ENCODE measurements at regions not wholly inside any gene's neighbourhood (a gene's known extent, or its start where the extent isn't known, plus 50 kb on each side); places are given as distances from the start of the nearest gene placed in this dataset.
"Not testable (repeated sequence)": the region's sequence is repeated elsewhere in the genome, so short reads cannot be mapped to it uniquely, and the experiment has no call there.

- DNase-seq (ENCODE audit: extremely low read depth, low read depth) = no peak
- no peak overlapping the region for H3K4me3 ChIP-seq (replicated peaks; ENCODE audit: low read depth, low read length)
- no peak for TF ChIP-seq CTCF (IDR thresholded peaks at IDR 0.05; ENCODE audit: low read depth, low read length, missing control alignments)
These were observed 1601.0 kb upstream of the NUDT12 start for GRCh38 chr5:105163547-105163946.

- not testable (repeated sequence) for DNase-seq (ENCODE audit: extremely low read depth, low read depth); H3K4me3 ChIP-seq (replicated peaks; ENCODE audit: low read depth, low read length)
These were observed 1600.0 kb upstream of the NUDT12 start for GRCh38 chr5:105162557-105162956.

GRCh38 chr5:105158526-105158925 is 1595.9 kb upstream of the NUDT12 start:
- H3K4me3 ChIP-seq (replicated peaks; ENCODE audit: low read depth, low read length) = no peak overlapping the region
- DNase-seq (ENCODE audit: extremely low read depth, low read depth) = no peak
- no peak for TF ChIP-seq CTCF (IDR thresholded peaks at IDR 0.05; ENCODE audit: low read depth, low read length, missing control alignments)

- no peak for DNase-seq (ENCODE audit: extremely low read depth, low read depth)
These were observed 1587.7 kb upstream of the NUDT12 start for GRCh38 chr5:105150323-105150722.

GRCh38 chr5:105146867-105147266 is 1584.3 kb upstream of the NUDT12 start:
- no peak for TF ChIP-seq CTCF (IDR thresholded peaks at IDR 0.05; ENCODE audit: low read depth, low read length, missing control alignments)
- DNase-seq (ENCODE audit: extremely low read depth, low read depth) = no peak
- no peak overlapping the region for H3K4me3 ChIP-seq (replicated peaks; ENCODE audit: low read depth, low read length)

More at GRCh38 chr5:105150323-105150722, 1587.7 kb upstream of the NUDT12 start:
- H3K4me3 ChIP-seq (replicated peaks; ENCODE audit: low read depth, low read length) = no peak overlapping the region
- TF ChIP-seq CTCF (IDR thresholded peaks at IDR 0.05; ENCODE audit: low read depth, low read length, missing control alignments) = no peak

- DNase-seq (ENCODE audit: extremely low read depth, low read depth) = no peak
- no peak overlapping the region for H3K4me3 ChIP-seq (replicated peaks; ENCODE audit: low read depth, low read length)
- no peak for TF ChIP-seq CTCF (IDR thresholded peaks at IDR 0.05; ENCODE audit: low read depth, low read length, missing control alignments)
These were observed 1582.6 kb upstream of the NUDT12 start for GRCh38 chr5:105145152-105145551.

- no peak for DNase-seq (ENCODE audit: extremely low read depth, low read depth)
- TF ChIP-seq CTCF (IDR thresholded peaks at IDR 0.05; ENCODE audit: low read depth, low read length, missing control alignments) = no peak
- H3K4me3 ChIP-seq (replicated peaks; ENCODE audit: low read depth, low read length) = no peak overlapping the region
These were observed 1571.7 kb upstream of the NUDT12 start for GRCh38 chr5:105134328-105134727.

Data from HFF-Myc (cell line).